GM23338 (cell line): ENCODE measurements at regions not wholly inside any gene's neighbourhood (a gene's known extent, or its start where the extent isn't known, plus 50 kb on each side); places are given as distances from the start of the nearest gene placed in this dataset.

ENCODE experiments used
- ATAC-seq: fragments of 200-7000 bp; cut with Tn5 transposase; 3 replicates; pipeline ENCODE4 v1.9.1; 2020
- DNase-seq: peaks from one replicate; pipeline ENCODE4 v3.0.0-alpha.2; 2015; ENCODE audit warnings: low spot score
- H2AFZ ChIP-seq: fragments of 200-600 bp; sonication (generic); 2 replicates; pipeline ENCODE4 v1.8.0; 2016; ENCODE audit warnings: antibody characterized with exemption, mild to moderate bottlenecking, moderate library complexity
- H3F3A ChIP-seq: fragments of 200-600 bp; sonication (generic); replicated peaks from 2 replicates; pipeline ENCODE4 v1.8.0; 2017; ENCODE audit warnings: antibody characterized with exemption, mixed run types, low read depth
- H3K27ac ChIP-seq: fragments of 200-600 bp; sonication (generic); 2 replicates; pipeline ENCODE4 v1.6.1; 2016; ENCODE audit warnings: low read depth
- H3K27me3 ChIP-seq: fragments of 200-600 bp; sonication (generic); 2 replicates; pipeline ENCODE4 v1.8.0; 2016; ENCODE audit warnings: mild to moderate bottlenecking, mixed run types, moderate library complexity; ENCODE audit not compliant: insufficient read depth
- H3K36me3 ChIP-seq: fragments of 200-600 bp; sonication (generic); 2 replicates; pipeline ENCODE4 v1.8.0; 2016; ENCODE audit warnings: mild to moderate bottlenecking; ENCODE audit not compliant: insufficient read depth
- H3K4me1 ChIP-seq: fragments of 200-600 bp; sonication (generic); 2 replicates; pipeline ENCODE4 v1.8.0; 2016; ENCODE audit warnings: mild to moderate bottlenecking, moderate library complexity; ENCODE audit not compliant: insufficient read depth
- H3K4me2 ChIP-seq: fragments of 200-600 bp; sonication (generic); 2 replicates; pipeline ENCODE4 v1.7.1; 2017; ENCODE audit warnings: mixed run types
- H3K4me3 ChIP-seq: fragments of 200-600 bp; sonication (generic); 2 replicates; pipeline ENCODE4 v1.6.1; 2016; ENCODE audit warnings: mixed run types
- H3K79me2 ChIP-seq: fragments of 200-600 bp; sonication (generic); replicated peaks from 2 replicates; pipeline ENCODE4 v1.8.0; 2017; ENCODE audit warnings: mild to moderate bottlenecking; ENCODE audit not compliant: insufficient read depth
- H3K9me2 ChIP-seq: fragments of 200-600 bp; sonication (generic); 2 replicates; pipeline ENCODE4 v1.8.0; 2017; ENCODE audit not compliant: insufficient read depth
- H4K20me1 ChIP-seq: fragments of 200-600 bp; sonication (generic); replicated peaks from 2 replicates; pipeline ENCODE4 v1.8.0; 2017; ENCODE audit warnings: mild to moderate bottlenecking; ENCODE audit not compliant: insufficient read depth
- H3K27ac Mint-ChIP-seq: 2 replicates; pipeline ENCODE4 v1.8.0; 2020; ENCODE audit warnings: inconsistent platforms, mild to moderate bottlenecking, moderate library complexity, mixed read lengths
- H3K27me3 Mint-ChIP-seq: 3 replicates; pipeline ENCODE4 v1.8.0; 2022; ENCODE audit warnings: low read depth, mild to moderate bottlenecking, moderate library complexity, mixed read lengths, inconsistent platforms; ENCODE audit not compliant: insufficient read depth, poor library complexity
- H3K36me3 Mint-ChIP-seq: 3 replicates; pipeline ENCODE4 v1.8.0; 2021; ENCODE audit warnings: low read depth, mild to moderate bottlenecking, inconsistent platforms, moderate library complexity, mixed read lengths
- H3K4me1 Mint-ChIP-seq: 3 replicates; pipeline ENCODE4 v1.8.0; 2020; ENCODE audit warnings: mild to moderate bottlenecking, inconsistent platforms, mixed read lengths
- H3K4me3 Mint-ChIP-seq: 3 replicates; pipeline ENCODE4 v1.8.0; 2021; ENCODE audit warnings: moderate library complexity, mild to moderate bottlenecking, inconsistent platforms, mixed read lengths
- H3K9me3 Mint-ChIP-seq: 3 replicates; pipeline ENCODE4 v1.8.0; 2020; ENCODE audit warnings: moderate library complexity, mild to moderate bottlenecking, inconsistent platforms, mixed read lengths
- CREB1 ChIP-seq: fragments of 250-450 bp; sonication (Bioruptor Pico); IDR thresholded peaks from 2 replicates; pipeline ENCODE4 v1.5.0; 2020; ENCODE audit warnings: low read depth, mild to moderate bottlenecking, moderate library complexity
- CTCF ChIP-seq, 2 experiments: fragments of 200-600 bp in 1 of 2; sonication (generic) in 1 of 2; conservative IDR thresholded peaks; 2 replicates each; pipeline versions ENCODE4 v1.5.1 to v1.6.1; 2016 to 2017; ENCODE audit warnings: antibody characterized with exemption in 2 of 2, low read depth in 2 of 2, mild to moderate bottlenecking in 2 of 2, moderate library complexity in 1 of 2
- EZH2phosphoT487 ChIP-seq: fragments of 200-600 bp; sonication (generic); IDR thresholded peaks from one replicate; pipeline ENCODE4 v1.8.1; 2018; ENCODE audit warnings: antibody characterized with exemption; ENCODE audit not compliant: unreplicated experiment
- JUNB ChIP-seq: IDR thresholded peaks from one replicate; pipeline ENCODE4 v1.6.1; 2016; ENCODE audit warnings: antibody characterized with exemption; ENCODE audit not compliant: unreplicated experiment
- NANOG ChIP-seq: IDR thresholded peaks from 2 replicates; pipeline ENCODE4 v1.6.1; 2016; ENCODE audit warnings: antibody characterized with exemption, borderline replicate concordance
- POLR2AphosphoS5 ChIP-seq: IDR thresholded peaks from 2 replicates; pipeline ENCODE4 v1.6.1; 2016; ENCODE audit warnings: antibody characterized with exemption, low read depth
- REST ChIP-seq: IDR thresholded peaks from one replicate; pipeline ENCODE4 v1.6.1; 2018; ENCODE audit warnings: antibody characterized with exemption; ENCODE audit not compliant: unreplicated experiment
- STAT1 ChIP-seq: IDR thresholded peaks from one replicate; pipeline ENCODE4 v1.6.1; 2016; ENCODE audit warnings: antibody characterized with exemption; ENCODE audit not compliant: unreplicated experiment
- ZNF114 ChIP-seq: fragments of 250-450 bp; sonication (Bioruptor Pico); IDR thresholded peaks from 2 replicates; pipeline ENCODE4 v1.5.0; 2020; ENCODE audit warnings: mild to moderate bottlenecking, moderate library complexity
- ZNF331 ChIP-seq: fragments of 250-450 bp; sonication (Bioruptor Pico); IDR thresholded peaks from 2 replicates; pipeline ENCODE4 v1.5.0; 2020; ENCODE audit warnings: low read depth, mild to moderate bottlenecking, moderate library complexity
- ZNF462 ChIP-seq: fragments of 250-450 bp; sonication (Bioruptor Pico); IDR thresholded peaks from 2 replicates; pipeline ENCODE4 v1.5.0; 2020; ENCODE audit warnings: mild to moderate bottlenecking, moderate library complexity

GRCh38 chr5:79868163-79868670 is 122.8 kb downstream of the MTX3 start:
- H3K36me3 ChIP-seq = no peaks in the 10 kb centered on the region
- DNase-seq = no peak
- Mint-ChIP-seq H3K27me3 (peaks cover 3% of the 10 kb centered on the region), H3K36me3 (no peaks in the 10 kb centered on the region), H3K4me3 (no peak overlapping the region), H3K27ac (no peak overlapping the region), H3K4me1 (no peaks in the 10 kb centered on the region), H3K9me3 (no peaks in the 10 kb centered on the region)
- H3K79me2 ChIP-seq = no peaks in the 10 kb centered on the region
- H3K27ac ChIP-seq = no peak overlapping the region
- H3K4me1 ChIP-seq = no peaks in the 10 kb centered on the region
- no peaks in the 10 kb centered on the region for H3K27me3 ChIP-seq
- no peak for TF ChIP-seq CREB1
- no peak for TF ChIP-seq EZH2phosphoT487
- no peak for TF ChIP-seq JUNB
- TF ChIP-seq NANOG = no peak
- no peak for TF ChIP-seq ZNF114 (CRISPR knock-in tag)
- no peak for TF ChIP-seq CTCF (conservative IDR thresholded peaks at IDR 0.05; ENCODE audit: low read depth in 2 of 2)
- no peaks in the 10 kb centered on the region for H3K9me2 ChIP-seq
- no peak overlapping the region for H2AFZ ChIP-seq
- no peak for ATAC-seq
- H3F3A ChIP-seq = no peaks in the 10 kb centered on the region
- H3K4me3 ChIP-seq = no peak overlapping the region
- H4K20me1 ChIP-seq = no peaks in the 10 kb centered on the region
- H3K4me2 ChIP-seq = no peak overlapping the region

- peaks cover 3% of the 10 kb centered on the region for H3K27me3 Mint-ChIP-seq
- DNase-seq = no peak
- Histone ChIP-seq H3K4me1 (no peaks in the 10 kb centered on the region), H3F3A (no peaks in the 10 kb centered on the region), H3K9me2 (no peaks in the 10 kb centered on the region), H3K4me2 (no peak overlapping the region), H3K79me2 (no peaks in the 10 kb centered on the region), H3K4me3 (no peak overlapping the region), H3K36me3 (no peaks in the 10 kb centered on the region), H4K20me1 (no peaks in the 10 kb centered on the region), H3K27me3 (no peaks in the 10 kb centered on the region), H2AFZ (no peak overlapping the region), H3K27ac (no peak overlapping the region)
- ATAC-seq = no peak
- H3K4me3 Mint-ChIP-seq = no peak overlapping the region
- H3K36me3 Mint-ChIP-seq = no peaks in the 10 kb centered on the region
- no peak overlapping the region for H3K27ac Mint-ChIP-seq
- no peaks in the 10 kb centered on the region for H3K9me3 Mint-ChIP-seq
- no peaks in the 10 kb centered on the region for H3K4me1 Mint-ChIP-seq
- no peak for TF ChIP-seq POLR2AphosphoS5
- TF ChIP-seq ZNF462 (CRISPR knock-in tag) = no peak
- no peak for TF ChIP-seq REST
- no peak for TF ChIP-seq CREB1
- TF ChIP-seq STAT1 = no peak
- TF ChIP-seq ZNF114 (CRISPR knock-in tag) = no peak
- no peak for TF ChIP-seq ZNF331 (CRISPR knock-in tag)
- no peak for TF ChIP-seq JUNB
- no peak for TF ChIP-seq EZH2phosphoT487
- TF ChIP-seq NANOG = no peak
Measured at GRCh38 chr5:79865579-79865978, 125.5 kb downstream of the MTX3 start.
